Inflammatory macrophage treated with lipopolysaccharide for 1 hour (primary cell): ENCODE measurements at regions not wholly inside any gene's neighbourhood (a gene's known extent, or its start where the extent isn't known, plus 50 kb on each side); places are given as distances from the start of the nearest gene placed in this dataset.
"Not testable (repeated sequence)": the region's sequence is repeated elsewhere in the genome, so short reads cannot be mapped to it uniquely, and the experiment has no call there.

Source experiments
- DNase-seq, 2 donors: peaks; one replicate each; pipeline ENCODE4 v3.0.0-alpha.2; 2020 to 2022

DNA sequence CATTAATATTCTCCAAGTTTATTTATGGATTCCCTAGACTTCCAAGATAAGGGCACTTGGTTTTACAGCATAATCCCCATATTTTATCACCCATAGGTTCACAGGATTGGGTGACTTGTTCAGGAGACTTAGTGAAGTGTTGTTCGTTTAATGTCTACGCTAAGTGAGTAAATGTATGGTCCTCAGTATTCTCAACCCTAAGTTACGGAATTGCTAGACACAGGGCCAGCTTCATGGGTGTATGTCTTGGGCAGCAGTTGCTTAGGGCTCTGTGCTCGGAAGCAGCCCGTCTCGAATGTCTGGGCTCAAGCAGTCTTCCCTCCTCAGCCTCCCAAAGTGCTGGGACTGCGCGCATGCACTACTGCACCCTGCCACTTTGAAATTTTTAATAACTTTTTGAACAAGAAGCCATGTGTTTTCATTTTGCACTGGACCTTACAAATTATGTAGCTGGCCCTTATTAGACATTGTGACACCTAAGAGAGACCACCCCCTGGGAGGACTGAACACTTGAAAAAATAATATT, 91.5 kb upstream of the ZNF217 start:
- DNase-seq: no peak

DNA sequence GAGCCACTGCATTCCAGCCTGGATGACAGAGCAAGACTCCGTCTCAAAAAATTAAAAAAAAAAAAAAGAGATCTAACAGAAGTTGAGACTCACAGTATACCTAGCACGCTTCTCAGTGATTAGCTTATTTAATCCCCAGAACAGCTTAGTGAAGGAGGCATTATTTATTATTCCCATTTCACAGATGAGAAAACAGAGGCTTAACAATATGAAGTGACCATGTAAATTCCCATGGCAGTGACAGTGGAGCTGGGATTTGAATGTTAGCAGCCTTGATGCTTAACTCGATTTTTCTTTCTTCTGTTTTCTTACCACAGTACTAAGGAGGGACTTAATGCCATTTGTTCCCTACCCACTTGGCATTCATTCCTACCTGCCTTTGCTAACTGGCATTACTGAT, 89.9 kb upstream of the ZNF217 start:
- no peak for DNase-seq

DNA sequence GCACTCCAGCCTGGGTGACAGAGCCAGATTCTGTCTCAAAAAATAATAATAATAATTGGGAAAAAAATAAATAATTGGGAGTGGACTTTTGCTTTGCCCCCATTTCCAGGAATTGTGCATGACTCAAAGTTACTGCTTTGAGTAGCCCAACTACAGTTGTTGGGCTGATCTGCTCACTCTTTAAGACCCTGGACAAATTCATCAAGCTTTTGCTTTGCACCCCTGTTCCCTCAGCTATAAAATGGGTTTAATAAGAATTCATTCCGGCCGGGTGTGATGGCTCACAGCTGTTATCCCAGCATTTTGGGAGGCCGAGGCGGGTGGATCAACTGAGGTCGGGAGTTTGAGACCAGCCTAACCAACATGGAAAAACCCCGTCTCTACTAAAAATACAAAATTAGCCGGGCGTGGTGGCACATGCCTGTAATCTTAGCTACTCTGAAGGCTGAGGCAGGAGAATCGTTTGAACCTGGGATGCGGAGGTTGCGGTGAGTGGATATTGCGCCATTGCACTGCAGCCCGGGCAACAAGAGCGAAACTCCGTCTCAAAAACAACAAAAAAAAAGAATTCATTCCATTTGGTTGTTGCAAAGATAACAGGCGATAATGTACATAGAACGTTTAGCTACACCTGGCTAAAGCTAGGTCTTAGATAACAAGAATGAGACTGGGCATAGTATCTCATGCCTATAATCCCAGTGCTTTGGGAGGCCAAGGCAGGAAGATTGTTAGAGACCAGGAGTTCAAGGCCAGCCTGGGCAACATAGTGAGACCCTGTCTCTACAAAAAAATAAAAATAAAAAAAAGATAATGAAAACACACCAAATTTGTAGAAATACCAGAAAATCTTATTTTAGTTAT, 87.9 kb upstream of the ZNF217 start:
- no peak for DNase-seq

DNA sequence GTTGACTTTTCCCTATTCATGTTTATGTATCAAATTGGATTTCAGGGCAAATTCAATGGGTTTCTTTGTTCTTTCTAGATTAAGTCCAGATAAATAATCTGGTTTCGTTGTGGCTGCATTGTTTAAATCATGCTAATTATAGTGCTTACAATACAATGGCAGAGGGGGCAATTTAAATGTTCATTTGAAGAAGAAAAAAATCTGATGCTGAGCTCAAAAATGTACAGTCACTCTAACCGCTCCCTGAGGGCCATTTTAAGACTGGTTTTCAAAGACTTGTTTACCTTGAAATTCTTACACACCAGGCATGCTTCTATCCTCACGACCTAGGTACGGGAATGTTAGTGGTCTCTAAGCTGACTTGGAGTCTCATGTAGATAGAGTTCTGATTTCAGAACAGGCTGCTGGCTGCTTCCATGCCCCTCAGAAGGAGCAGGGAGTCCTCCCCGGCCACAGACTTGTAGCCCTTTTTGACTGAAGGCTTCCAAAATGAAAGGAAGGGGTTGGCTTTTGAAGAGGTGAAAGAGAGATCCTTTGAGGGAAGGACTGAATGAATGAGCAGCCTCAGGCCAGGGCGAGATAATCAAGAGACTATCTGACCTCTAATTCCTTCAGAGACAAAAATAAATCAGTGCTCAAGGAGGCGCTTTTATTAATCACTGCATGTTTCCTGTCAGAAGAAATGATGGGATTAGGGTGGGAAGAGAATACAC, 86.1 kb upstream of the ZNF217 start:
- no peak for DNase-seq

DNA sequence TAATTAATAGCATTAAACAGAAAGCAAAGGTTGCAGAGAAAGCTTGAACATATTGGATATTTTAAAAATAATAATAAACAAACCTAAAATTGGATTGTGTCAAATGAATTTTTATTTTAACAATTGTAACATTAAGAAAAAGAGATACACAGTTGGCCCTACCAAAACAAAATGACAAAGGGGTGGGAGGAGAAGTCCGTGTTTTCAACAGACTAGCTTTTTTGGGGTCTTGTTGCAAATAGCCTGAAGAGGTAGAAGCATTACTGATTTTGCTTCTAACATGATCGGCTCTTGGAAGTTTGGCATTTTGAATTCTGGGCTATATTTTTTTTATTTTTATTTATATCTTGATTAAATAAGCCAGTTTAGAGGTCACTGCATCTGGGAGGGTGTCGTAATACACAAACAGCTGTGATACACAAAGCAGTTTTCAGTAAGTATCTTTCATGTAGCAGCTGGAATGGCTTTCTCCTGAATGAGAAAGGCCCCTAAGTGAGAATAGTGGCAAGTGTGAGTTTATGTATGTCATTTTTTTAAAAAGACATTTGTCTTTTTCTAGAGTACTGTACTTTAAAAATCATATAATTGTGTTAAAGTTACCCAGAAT, 85.5 kb upstream of the ZNF217 start:
- DNase-seq: no peak

DNA sequence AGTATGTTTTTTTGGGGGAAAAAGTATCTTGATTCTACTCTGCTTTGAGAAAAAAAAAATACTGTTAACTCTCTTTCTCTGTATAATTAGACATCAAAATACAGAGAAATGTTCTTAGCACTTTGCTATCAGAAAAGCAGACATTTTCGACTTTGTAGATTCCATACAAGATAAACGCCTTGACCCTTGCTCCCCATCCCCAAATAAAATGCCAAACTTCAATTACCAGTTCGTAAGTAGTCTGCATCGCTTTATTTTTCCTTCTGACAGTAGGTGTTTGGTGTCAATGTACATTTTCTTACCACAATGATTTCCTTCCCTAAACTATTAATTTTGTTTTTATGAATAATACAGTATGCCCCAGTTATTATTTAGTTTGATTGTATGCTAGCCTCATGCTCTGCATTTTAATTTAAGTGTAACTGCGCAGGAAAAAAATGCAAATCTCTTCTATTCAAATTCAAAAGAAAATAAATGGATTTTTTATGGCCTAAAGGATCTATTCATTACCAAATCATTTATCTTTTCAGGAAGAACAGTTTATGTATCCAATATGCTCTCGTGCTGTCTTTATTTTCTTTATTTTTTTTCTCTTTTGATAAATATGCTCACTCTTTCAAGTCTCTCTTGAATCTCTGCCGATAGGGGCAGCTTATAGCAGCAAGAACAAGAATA, 84.8 kb upstream of the ZNF217 start:
- DNase-seq: no peak

DNA sequence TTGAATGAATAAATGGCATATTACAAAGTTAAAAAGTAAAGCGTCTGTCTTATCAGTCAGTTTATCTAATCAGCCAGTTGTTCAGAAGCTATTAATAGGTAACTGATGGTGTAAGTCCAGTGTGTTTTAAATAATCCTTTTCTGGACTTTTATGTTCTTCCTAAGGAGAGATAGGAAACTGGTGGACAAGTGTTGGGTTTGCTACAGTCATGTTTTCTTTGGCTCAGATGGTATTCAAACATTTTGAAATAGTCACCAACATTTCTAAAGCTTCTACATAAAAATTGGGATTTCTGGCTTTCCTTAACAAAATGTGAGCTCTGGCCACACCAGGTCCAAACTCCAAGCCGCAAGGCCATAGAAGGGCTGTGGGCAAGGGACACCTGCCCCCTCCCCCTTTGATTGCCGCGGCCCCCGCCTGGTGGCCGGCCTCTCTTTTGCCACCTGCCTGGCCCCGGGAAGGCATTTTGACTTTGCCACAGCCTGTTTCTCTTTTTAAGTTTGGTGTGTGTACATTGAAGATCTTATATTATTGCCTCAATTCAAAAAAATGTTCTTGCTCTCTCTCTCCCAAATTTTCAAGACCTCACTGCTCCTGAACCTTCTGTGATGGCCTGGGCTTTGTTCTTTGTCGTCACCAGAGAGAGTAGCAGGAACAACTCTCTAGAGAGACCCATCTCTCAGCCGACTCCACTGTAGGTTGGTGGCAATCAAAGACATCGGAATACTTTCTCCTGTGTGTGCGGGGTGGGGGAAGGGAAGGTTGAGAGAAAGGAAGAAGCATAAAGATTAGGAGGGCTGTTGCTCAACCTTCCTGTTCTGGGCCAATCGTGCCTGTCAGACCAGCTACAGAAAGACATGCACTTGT, 84.0 kb upstream of the ZNF217 start:
- peak in 1 of 2 donors; percentile 44 for DNase-seq

DNA sequence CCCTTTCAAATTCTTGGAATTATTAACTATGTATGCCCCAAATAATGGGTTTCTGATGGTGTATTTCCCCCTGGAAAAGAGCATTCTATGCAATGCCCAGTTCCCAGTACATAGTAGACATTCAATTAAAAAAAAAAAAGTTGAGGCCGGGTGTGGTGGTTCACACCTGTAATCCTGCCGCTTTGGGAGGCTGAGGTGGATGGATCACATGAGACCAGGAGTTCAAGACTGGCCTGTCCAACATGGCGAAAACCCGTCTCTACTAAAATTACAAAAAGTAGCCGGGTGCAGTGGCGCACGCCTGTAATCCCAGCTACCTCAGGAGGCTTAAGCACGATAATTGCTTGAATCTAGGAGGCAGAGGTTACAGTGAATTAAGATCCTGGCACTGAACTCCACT, 83.3 kb upstream of the ZNF217 start:
- DNase-seq: no peak

DNA sequence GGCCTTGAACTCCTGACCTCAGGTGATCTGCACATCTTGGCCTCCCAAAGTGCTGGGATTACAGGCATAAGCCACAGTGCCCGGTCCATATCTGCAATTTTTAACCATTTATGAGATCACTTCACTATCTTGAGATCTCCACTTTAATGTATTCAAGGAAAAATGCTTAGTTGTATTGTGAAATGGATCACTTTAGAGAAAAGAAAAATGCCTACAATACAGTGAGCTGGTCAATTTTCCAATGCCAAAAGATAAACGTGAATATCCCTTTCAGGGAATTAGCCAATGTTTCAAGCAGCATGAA, 82.8 kb upstream of the ZNF217 start:
- DNase-seq: no peak

DNA sequence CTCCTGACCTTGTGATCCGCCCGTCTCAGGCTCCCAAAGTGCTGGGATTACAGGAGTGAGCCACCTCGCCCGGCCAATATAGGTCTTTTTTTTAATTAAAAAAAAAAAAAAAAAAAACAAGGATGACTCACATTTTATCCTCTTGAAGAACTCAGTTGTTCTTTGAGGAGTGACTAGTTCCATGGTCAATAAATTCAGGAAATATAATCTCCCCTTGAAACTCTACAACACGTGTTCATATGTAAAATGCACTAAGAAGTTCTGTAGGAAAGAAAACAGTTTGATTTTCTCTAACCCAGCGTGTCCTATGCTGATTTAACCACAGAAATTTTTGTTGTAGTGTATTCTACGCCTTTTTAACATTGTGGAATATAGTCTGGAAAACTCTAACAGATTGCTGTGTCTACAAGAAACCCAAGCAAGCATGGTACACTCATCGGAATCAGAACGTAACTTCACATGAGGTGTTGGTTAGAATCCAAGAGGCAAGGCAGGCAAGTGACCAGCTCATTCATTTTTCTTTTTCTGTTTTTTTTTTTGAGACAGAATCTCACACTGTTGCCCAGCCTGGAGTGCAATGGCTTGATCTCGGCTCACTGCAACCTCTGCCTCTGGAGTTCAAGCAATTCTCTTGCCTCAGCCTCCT, 79.0 kb upstream of the ZNF217 start:
- DNase-seq: no peak

DNA sequence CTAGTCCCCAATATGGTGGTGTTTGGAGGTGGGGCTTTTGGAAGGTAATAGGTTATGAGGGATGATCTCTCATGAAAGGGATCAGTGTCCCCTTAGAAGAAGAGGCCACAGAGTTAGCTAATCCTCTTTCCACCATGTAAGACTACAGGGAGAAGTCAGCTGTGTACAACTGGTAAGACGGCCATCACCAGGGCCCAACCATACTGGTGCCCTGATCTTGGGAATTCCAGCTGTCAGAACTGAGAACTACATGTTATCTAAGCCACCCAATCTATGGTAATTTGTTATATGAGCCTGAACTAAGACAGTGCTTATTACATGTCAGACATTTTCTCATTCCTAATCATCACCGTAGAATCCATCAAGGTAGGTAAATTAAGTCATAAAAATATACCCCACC, 77.7 kb upstream of the ZNF217 start:
- no peak for DNase-seq

DNA sequence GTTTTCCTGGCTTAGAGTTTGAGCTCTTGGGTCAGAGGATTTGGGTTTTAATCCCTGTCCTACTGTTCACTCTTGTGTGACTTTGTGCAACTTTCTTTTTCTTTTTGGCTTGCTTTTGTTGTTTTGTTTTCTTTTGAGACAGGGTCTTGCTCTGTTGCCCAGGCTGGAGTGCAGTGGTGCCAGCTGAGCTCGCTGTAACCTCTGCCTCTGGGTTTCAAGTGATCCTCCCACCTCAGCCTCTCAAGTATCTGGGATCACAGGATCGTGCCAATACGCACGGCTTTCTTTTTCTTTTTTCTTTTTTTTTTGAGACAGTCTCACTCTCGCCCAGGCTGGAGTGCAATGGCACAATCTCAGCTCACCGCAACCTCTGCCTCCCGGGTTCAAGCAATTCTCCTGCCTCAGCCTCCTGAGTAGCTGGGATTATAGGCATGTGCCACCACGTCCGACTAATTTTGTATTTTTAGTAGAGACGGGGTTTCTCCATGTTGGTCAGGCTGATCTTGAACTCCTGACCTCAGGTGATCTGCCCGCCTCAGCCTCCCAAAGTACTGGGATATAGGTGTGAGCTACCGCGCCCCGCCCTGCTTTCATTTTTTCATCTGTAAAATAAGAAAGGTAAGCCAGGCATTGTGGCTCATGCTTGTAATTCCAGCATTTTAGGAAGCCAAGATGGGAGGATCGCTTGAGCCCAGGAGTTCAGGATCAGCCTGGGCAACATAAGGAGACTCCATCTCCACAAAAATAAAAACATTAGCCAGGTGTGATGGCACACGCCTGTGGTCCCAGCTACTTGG, 76.1 kb upstream of the ZNF217 start:
- not testable (repeated sequence) for DNase-seq

DNA sequence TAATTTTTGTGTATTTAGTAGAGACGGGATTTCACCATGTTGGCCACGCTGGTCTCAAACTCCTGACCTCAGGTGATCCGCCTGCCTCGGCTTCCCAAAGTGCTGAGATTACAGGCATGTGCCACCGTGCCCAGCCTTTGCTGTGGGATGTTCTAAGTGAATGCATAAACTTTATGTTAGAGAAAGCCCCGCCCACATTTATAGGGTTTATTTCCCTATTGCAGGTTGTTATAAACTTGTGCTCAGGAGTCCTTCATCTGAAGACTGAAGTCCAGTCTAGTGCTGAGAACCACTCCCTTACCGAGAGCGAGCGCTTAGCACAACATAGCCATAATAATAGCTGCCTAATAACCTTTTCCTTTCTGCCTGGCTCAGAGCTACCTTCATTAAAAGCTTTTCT, 75.4 kb upstream of the ZNF217 start:
- DNase-seq: no peak

DNA sequence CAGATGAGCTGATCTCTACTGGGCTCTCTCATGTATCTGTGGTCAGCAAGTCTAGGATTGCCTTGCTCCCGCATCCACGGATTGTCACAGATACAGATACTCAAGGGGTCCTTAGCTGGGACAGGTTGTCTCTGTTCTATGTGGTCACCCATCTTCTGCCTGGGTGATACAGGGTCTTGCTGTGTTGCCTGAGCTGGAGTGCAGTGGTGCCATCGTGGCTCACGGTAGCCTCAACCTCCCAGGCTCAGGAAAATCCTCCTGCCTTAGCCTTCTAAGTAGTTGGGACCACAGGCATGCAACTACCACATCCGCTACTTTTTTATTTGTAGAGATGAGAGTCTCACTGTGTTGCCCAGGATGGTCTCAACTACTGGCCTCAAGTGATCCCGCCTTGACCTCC, 72.5 kb upstream of the ZNF217 start:
- DNase-seq: no peak

DNA sequence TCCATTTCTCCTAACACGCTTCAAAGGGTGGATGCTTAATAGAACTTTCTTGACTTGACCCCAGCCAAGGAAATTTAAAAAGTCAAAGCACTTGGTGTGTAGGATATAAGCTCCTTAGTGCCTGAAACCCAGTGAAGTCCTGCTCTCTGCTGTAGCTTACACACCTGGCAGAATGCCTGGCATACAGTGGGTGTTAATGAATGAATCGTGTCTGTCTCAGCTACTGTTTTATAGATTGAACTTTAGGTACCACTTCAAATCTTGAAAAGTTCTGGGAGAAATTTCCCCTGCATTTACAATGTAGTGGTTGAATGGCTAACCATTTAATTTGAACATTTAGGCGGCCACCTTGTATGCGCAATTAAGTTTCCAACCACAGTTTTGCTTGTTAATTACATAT, 70.5 kb upstream of the ZNF217 start:
- DNase-seq: no peak

DNA sequence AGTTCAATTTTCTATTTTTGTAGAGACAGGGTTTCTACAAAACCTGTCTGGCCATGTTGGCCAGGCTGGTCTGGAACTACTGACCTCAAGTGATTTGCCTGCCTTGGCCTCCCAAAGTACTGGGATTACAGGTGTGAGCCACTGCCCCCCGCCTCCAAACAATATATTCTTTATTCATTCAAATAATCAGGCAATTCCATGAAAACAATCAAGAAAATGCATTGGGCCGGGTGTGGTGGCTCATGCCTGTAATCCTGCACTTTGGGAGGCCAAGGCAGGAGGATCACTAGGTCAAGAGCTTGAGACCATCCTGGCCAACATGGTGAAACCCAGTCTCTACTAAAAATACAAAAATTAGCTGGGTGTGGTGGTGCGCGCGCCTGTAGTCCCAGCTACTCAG, 69.9 kb upstream of the ZNF217 start:
- DNase-seq: not testable (repeated sequence)

DNA sequence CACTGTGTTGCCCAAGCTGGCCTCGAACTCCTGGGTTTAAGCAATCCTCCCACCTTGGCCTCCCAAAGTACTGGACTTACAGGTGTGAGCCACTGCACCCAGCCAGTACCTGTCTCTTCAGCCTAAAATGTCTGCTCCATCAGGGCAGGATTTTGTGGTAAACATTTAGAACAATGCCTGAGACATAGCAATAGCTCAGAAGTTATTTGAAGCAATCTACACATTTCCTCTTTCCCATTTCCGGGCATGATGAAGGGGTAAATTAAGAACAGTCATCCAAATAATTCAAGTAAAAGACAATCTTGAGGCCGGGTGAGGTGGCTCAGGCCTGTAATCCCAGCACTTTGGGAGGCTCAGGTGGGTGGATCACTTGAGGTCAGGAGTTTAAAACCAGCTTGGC, 69.0 kb upstream of the ZNF217 start:
- DNase-seq: no peak

DNA sequence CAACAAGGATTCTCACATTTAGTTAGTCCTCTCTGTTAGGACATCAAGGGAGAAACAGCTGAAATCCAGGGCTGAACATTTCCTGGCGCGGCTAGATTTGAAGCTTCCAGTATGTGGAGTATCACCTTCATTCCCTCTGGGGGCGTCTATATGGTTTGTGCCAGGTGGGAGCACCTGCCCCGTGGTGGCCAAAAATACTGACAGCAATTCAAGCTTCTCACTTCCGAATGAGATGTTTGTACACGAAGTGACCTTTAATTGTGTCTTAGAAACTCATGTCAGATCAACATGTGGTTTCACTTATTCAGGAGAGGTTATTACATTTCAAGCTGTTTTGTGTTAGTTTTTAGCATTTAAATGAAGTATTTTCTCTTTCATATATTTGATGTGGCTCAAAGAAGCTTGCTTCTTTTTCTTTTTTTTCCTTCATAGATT, 67.3 kb upstream of the ZNF217 start:
- no peak for DNase-seq

DNA sequence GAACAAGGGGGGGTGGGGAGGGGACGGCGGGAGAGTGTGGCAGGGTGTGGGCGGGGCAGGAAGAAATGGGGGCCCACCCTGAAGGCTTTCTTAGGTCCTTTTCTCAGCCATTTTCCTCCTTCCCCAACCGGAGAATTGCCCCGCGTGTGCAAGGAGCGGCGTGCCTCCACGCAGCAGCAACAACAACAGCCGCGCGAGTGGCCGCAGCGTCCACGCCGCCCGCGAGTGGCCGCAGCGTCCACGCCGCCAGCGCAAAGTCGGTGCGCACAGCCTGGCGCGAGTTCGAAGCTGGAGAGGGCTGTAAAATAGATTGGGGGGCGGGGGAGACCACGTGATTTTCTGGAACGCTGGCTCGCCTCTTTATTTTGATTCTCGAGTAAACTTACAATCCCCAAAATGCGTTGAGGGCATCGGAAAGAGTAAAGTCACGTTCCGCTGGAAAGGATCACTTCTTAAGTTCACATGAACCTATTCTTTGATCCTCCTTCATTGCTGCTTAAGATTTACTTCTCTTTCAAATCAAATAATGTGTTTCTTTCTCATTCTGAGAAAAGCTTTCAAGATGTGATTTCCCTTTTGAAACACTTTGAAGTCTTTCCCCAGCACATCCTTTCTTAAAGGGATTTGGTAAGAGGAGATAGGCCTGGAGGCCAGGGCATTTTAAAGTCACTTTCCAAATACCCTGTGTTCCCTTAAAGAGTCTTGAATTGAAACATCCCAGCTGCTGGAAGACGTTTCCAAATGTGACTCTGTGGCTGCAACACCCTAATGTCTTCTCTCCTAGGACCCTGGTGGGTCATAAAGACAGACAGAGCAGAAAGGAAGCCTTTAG, 66.7 kb upstream of the ZNF217 start:
- DNase-seq: no peak

DNA sequence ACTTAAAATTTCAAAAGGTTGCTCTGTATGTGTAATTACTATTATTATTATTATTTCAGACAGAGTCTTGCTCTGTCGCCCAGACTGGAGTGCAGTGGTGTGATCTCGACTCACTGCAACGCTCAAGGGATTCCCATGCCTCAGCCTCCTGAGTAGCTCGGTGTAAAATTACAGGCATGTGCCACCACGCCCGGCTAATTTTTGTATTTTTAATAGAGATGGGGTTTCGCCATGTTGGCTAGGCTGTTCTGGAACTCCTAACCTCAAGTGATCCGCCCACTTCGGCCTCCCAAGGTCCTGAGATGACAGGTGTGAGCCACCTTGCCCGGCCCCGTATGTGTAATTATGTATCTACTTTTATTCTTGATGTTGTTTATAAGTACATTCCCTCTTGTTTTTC, 65.3 kb upstream of the ZNF217 start:
- DNase-seq: no peak
